ENCODE measurements at regions not wholly inside any gene's neighbourhood (a gene's known extent, or its start where the extent isn't known, plus 50 kb on each side); places are given as distances from the start of the nearest gene placed in this dataset.

DNA sequence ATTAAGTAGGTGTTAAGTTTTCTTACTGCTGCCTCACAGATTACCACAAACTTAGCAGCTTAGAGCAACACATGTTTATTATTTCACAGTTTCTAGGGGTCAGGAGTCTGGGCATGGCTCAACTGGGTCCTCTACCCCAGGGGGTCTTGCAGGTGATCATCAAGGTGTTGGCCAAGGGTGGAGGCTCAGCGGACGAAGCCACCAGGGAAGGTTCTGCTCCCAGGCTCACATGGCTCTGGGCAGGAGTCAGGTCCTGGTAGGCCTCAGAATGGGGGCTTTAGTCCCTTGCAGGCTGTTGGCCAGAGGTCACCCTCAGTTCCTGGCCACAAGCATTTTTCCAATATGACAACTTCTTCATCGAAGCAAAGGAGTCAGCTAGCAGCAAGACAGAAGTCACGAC, 362.5 kb downstream of the PREX1 start:
- TF ChIP-seq, protein P1, sequence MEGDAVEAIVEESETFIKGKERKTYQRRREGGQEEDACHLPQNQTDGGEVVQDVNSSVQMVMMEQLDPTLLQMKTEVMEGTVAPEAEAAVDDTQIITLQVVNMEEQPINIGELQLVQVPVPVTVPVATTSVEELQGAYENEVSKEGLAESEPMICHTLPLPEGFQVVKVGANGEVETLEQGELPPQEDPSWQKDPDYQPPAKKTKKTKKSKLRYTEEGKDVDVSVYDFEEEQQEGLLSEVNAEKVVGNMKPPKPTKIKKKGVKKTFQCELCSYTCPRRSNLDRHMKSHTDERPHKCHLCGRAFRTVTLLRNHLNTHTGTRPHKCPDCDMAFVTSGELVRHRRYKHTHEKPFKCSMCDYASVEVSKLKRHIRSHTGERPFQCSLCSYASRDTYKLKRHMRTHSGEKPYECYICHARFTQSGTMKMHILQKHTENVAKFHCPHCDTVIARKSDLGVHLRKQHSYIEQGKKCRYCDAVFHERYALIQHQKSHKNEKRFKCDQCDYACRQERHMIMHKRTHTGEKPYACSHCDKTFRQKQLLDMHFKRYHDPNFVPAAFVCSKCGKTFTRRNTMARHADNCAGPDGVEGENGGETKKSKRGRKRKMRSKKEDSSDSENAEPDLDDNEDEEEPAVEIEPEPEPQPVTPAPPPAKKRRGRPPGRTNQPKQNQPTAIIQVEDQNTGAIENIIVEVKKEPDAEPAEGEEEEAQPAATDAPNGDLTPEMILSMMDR (IDR thresholded peaks at IDR 0.05), result no peak
- TF ChIP-seq EZH2 (IDR thresholded peaks at IDR 0.05) (no peak), EZH2phosphoT487 (IDR thresholded peaks at IDR 0.05) (no peak)
